ENCODE measurements at regions not wholly inside any gene's neighbourhood (a gene's known extent, or its start where the extent isn't known, plus 50 kb on each side); places are given as distances from the start of the nearest gene placed in this dataset.
A peak's percentile ranks its signal among the peaks of the same experiment; 100 is the strongest.

GRCh38 chr3:5384557-5385236 lies 197.2 kb downstream of the EDEM1 start:
- Mint-ChIP-seq H3K27me3 (ENCODE audit: low read depth) (no peaks in the 10 kb centered on the region), H3K9me3 (peaks cover 32% of the 10 kb centered on the region), H3K36me3 (peaks cover 3% of the 10 kb centered on the region), H3K4me1 (peaks cover 9% of the 10 kb centered on the region), H3K27ac (no peak overlapping the region), H3K4me3 (no peak overlapping the region)
- DNase-seq (ENCODE audit: low spot score in 2 of 2, unreplicated experiment in 2 of 2): no peak
- TF ChIP-seq, protein P1, sequence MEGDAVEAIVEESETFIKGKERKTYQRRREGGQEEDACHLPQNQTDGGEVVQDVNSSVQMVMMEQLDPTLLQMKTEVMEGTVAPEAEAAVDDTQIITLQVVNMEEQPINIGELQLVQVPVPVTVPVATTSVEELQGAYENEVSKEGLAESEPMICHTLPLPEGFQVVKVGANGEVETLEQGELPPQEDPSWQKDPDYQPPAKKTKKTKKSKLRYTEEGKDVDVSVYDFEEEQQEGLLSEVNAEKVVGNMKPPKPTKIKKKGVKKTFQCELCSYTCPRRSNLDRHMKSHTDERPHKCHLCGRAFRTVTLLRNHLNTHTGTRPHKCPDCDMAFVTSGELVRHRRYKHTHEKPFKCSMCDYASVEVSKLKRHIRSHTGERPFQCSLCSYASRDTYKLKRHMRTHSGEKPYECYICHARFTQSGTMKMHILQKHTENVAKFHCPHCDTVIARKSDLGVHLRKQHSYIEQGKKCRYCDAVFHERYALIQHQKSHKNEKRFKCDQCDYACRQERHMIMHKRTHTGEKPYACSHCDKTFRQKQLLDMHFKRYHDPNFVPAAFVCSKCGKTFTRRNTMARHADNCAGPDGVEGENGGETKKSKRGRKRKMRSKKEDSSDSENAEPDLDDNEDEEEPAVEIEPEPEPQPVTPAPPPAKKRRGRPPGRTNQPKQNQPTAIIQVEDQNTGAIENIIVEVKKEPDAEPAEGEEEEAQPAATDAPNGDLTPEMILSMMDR (IDR thresholded peaks at IDR 0.05; ENCODE audit: unreplicated experiment): no peak

DNA sequence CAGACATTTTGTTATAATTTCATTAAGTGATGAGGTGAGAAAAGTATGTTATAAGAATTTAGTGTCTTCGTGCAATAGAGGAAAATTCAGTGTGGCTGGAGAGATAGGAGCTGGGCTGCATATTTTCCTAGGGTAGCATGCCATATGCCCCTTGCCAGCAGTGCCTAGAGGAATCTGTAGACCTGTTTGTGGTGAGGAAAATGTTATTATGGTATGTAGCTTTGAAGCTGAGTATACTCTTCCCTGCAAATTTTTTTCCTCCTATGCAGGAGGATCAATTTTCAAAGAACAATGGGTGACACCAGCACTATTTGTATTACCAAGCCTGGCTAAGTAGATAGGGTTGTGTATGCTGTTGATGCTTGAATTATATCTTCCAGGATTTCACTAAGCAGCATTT lies 200.6 kb downstream of the EDEM1 start:
- no peaks in the 10 kb centered on the region for H3K36me3 Mint-ChIP-seq
- no peaks in the 10 kb centered on the region for H3K27me3 Mint-ChIP-seq (ENCODE audit: low read depth)
- TF ChIP-seq, protein P1 (IDR thresholded peaks at IDR 0.05; ENCODE audit: unreplicated experiment): no peak
- H3K9me3 Mint-ChIP-seq: peaks cover 4% of the 10 kb centered on the region
- peaks cover 19% of the 10 kb centered on the region for H3K4me1 Mint-ChIP-seq
- no peak overlapping the region for H3K27ac Mint-ChIP-seq
- H3K4me3 Mint-ChIP-seq: no peak overlapping the region
- DNase-seq (ENCODE audit: low spot score in 2 of 2, unreplicated experiment in 2 of 2): no peak

- Mint-ChIP-seq H3K9me3 (no peaks in the 10 kb centered on the region), H3K4me3 (no peak overlapping the region), H3K4me1 (peaks cover 19% of the 10 kb centered on the region), H3K36me3 (no peaks in the 10 kb centered on the region), H3K27me3 (ENCODE audit: low read depth) (no peaks in the 10 kb centered on the region), H3K27ac (peak overlapping the region; percentile 81)
- TF ChIP-seq, protein P1 (IDR thresholded peaks at IDR 0.05; ENCODE audit: unreplicated experiment): no peak
- DNase-seq (ENCODE audit: low spot score in 2 of 2, unreplicated experiment in 2 of 2): no peak
Observed at GRCh38 chr3:5389057-5389456, 201.6 kb downstream of the EDEM1 start.

- no peak overlapping the region for H3K27ac Mint-ChIP-seq
- H3K9me3 Mint-ChIP-seq: no peaks in the 10 kb centered on the region
- no peaks in the 10 kb centered on the region for H3K27me3 Mint-ChIP-seq (ENCODE audit: low read depth)
- H3K4me3 Mint-ChIP-seq: no peak overlapping the region
- no peak for DNase-seq (ENCODE audit: low spot score in 2 of 2, unreplicated experiment in 2 of 2)
- H3K36me3 Mint-ChIP-seq: no peaks in the 10 kb centered on the region
- H3K4me1 Mint-ChIP-seq: peaks cover 19% of the 10 kb centered on the region
- TF ChIP-seq, protein P1 (IDR thresholded peaks at IDR 0.05; ENCODE audit: unreplicated experiment): no peak
Observed at GRCh38 chr3:5390221-5390620, 202.7 kb downstream of the EDEM1 start.

GRCh38 chr3:5390936-5391625 lies 203.6 kb downstream of the EDEM1 start:
- H3K27ac Mint-ChIP-seq: no peak overlapping the region
- H3K4me3 Mint-ChIP-seq: no peak overlapping the region

More at GRCh38 chr3:5390936-5391625, 203.6 kb downstream of the EDEM1 start:
- H3K27me3 Mint-ChIP-seq (ENCODE audit: low read depth): no peaks in the 10 kb centered on the region
- H3K36me3 Mint-ChIP-seq: no peaks in the 10 kb centered on the region
- TF ChIP-seq, protein P1 (IDR thresholded peaks at IDR 0.05; ENCODE audit: unreplicated experiment): no peak
- no peak for DNase-seq (ENCODE audit: low spot score in 2 of 2, unreplicated experiment in 2 of 2)
- no peaks in the 10 kb centered on the region for H3K9me3 Mint-ChIP-seq
- H3K4me1 Mint-ChIP-seq: peaks cover 19% of the 10 kb centered on the region

Data from mesothelial cell of epicardium (in vitro differentiated cells).